Parathyroid adenoma (tissue), 2 donors: ENCODE measurements at regions not wholly inside any gene's neighbourhood (a gene's known extent, or its start where the extent isn't known, plus 50 kb on each side); places are given as distances from the start of the nearest gene placed in this dataset.

Experiments used
- H2AFZ ChIP-seq: fragments of 300-600 bp; sonication (generic); one replicate; pipeline ENCODE4 v1.7.0; 2017; ENCODE audit warnings: antibody characterized with exemption, mild to moderate bottlenecking
- H3K27ac ChIP-seq: fragments of 300-600 bp; sonication (generic); one replicate; pipeline ENCODE4 v1.7.0; 2017
- H3K27me3 ChIP-seq: fragments of 300-600 bp; sonication (generic); one replicate; pipeline ENCODE4 v1.7.0; 2017; ENCODE audit warnings: low read length; ENCODE audit not compliant: control insufficient read depth, insufficient read depth
- H3K36me3 ChIP-seq: fragments of 300-600 bp; sonication (generic); one replicate; pipeline ENCODE4 v1.7.0; 2017; ENCODE audit warnings: low read length; ENCODE audit not compliant: control insufficient read depth, insufficient read depth
- H3K4me1 ChIP-seq: fragments of 300-600 bp; sonication (generic); one replicate; pipeline ENCODE4 v1.7.0; 2017; ENCODE audit warnings: control low read depth
- H3K4me2 ChIP-seq: fragments of 300-600 bp; sonication (generic); one replicate; pipeline ENCODE4 v1.7.0; 2017; ENCODE audit warnings: low read length
- H3K4me3 ChIP-seq: fragments of 300-600 bp; sonication (generic); one replicate; pipeline ENCODE4 v1.7.0; 2017; ENCODE audit warnings: low read depth, low read length
- H3K79me2 ChIP-seq: fragments of 300-600 bp; sonication (generic); one replicate; pipeline ENCODE4 v1.7.0; 2017; ENCODE audit warnings: control low read depth
- H3K9ac ChIP-seq: fragments of 300-600 bp; sonication (generic); one replicate; pipeline ENCODE4 v1.7.0; 2017; ENCODE audit warnings: mild to moderate bottlenecking
- H3K9me3 ChIP-seq: fragments of 300-600 bp; sonication (generic); one replicate; pipeline ENCODE4 v1.7.0; 2017; ENCODE audit warnings: low read length; ENCODE audit not compliant: control insufficient read depth
- CTCF ChIP-seq: fragments of 300-600 bp; sonication (generic); IDR thresholded peaks from one replicate; pipeline ENCODE4 v1.7.0; 2017; ENCODE audit warnings: antibody characterized with exemption, mild to moderate bottlenecking
- donor health status: primary hyperparathyroidism.

GRCh38 chr5:159419576-159419975, 89.3 kb upstream of the IL12B start:
- Histone ChIP-seq H3K27me3 (no peaks in the 10 kb centered on the region), H3K36me3 (no peaks in the 10 kb centered on the region), H3K4me1 (no peaks in the 10 kb centered on the region), H2AFZ (no peak overlapping the region), H3K4me2 (no peak overlapping the region), H3K79me2 (no peaks in the 10 kb centered on the region), H3K9me3 (no peaks in the 10 kb centered on the region), H3K9ac (no peak overlapping the region), H3K27ac (no peak overlapping the region), H3K4me3 (no peak overlapping the region)
- TF ChIP-seq CTCF, result no peak

GRCh38 chr5:159420940-159421339, 90.7 kb upstream of the IL12B start:
- Histone ChIP-seq H3K27ac (no peak overlapping the region), H3K9ac (no peak overlapping the region), H3K9me3 (no peaks in the 10 kb centered on the region), H3K79me2 (no peaks in the 10 kb centered on the region), H3K4me2 (no peak overlapping the region), H3K4me1 (no peaks in the 10 kb centered on the region), H2AFZ (no peak overlapping the region), H3K27me3 (no peaks in the 10 kb centered on the region), H3K36me3 (no peaks in the 10 kb centered on the region), H3K4me3 (no peak overlapping the region)
- no peak for TF ChIP-seq CTCF

- Histone ChIP-seq H3K4me1 (no peaks in the 10 kb centered on the region), H3K36me3 (no peaks in the 10 kb centered on the region), H3K9ac (no peak overlapping the region), H3K4me3 (no peak overlapping the region), H2AFZ (no peak overlapping the region), H3K27me3 (no peaks in the 10 kb centered on the region), H3K9me3 (no peaks in the 10 kb centered on the region), H3K27ac (no peak overlapping the region), H3K79me2 (no peaks in the 10 kb centered on the region), H3K4me2 (no peak overlapping the region)
- TF ChIP-seq CTCF, result no peak
Observed at GRCh38 chr5:159422361-159422760, 92.1 kb upstream of the IL12B start.

- no peaks in the 10 kb centered on the region for H3K27me3 ChIP-seq
- H3K79me2 ChIP-seq, result no peaks in the 10 kb centered on the region
- H3K36me3 ChIP-seq, result no peaks in the 10 kb centered on the region
- H2AFZ ChIP-seq, result no peak overlapping the region
- H3K4me1 ChIP-seq, result no peaks in the 10 kb centered on the region
- no peak overlapping the region for H3K4me3 ChIP-seq
- H3K9ac ChIP-seq, result no peak overlapping the region
- no peak overlapping the region for H3K4me2 ChIP-seq
- H3K27ac ChIP-seq, result no peak overlapping the region
- no peak for TF ChIP-seq CTCF
- H3K9me3 ChIP-seq, result no peaks in the 10 kb centered on the region
Observed at GRCh38 chr5:159422910-159423309, 92.6 kb upstream of the IL12B start.

GRCh38 chr5:159424123-159424522, 93.8 kb upstream of the IL12B start:
- TF ChIP-seq CTCF, result no peak
- no peaks in the 10 kb centered on the region for H3K9me3 ChIP-seq
- H2AFZ ChIP-seq, result no peak overlapping the region

More at GRCh38 chr5:159424123-159424522, 93.8 kb upstream of the IL12B start:
- Histone ChIP-seq H3K27me3 (no peaks in the 10 kb centered on the region), H3K36me3 (no peaks in the 10 kb centered on the region), H3K9ac (no peak overlapping the region), H3K4me2 (no peak overlapping the region), H3K27ac (no peak overlapping the region), H3K79me2 (no peaks in the 10 kb centered on the region), H3K4me1 (no peaks in the 10 kb centered on the region), H3K4me3 (no peak overlapping the region)
